ENCODE measurements at regions not wholly inside any gene's neighbourhood (a gene's known extent, or its start where the extent isn't known, plus 50 kb on each side); places are given as distances from the start of the nearest gene placed in this dataset.

DNA sequence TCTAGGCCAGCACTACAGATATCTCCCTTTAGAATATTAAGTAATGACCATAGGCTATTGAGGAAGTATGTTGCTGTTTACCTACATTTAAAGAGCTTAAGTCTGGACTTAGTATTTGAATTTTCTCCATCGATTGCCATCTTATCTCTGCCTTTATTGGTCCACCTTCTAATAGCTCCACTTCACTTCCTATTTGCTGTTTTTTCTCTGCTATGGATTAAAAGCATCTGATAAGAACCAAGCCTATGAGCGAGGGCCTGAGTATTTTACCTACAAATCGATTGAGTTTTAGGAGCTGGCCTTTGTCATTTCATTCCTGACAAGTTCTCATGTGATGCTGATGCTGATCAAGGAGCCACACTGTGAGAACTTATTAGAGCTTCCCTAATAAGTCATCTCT, 52.6 kb upstream of the AKAP13 start:
- intact Hi-C loops (cut with micrococcal nuclease): loop anchor here (2.0 kb wide), 1 partner anchor 255 kb away; no protein-coding TSS in a partner anchor

DNA sequence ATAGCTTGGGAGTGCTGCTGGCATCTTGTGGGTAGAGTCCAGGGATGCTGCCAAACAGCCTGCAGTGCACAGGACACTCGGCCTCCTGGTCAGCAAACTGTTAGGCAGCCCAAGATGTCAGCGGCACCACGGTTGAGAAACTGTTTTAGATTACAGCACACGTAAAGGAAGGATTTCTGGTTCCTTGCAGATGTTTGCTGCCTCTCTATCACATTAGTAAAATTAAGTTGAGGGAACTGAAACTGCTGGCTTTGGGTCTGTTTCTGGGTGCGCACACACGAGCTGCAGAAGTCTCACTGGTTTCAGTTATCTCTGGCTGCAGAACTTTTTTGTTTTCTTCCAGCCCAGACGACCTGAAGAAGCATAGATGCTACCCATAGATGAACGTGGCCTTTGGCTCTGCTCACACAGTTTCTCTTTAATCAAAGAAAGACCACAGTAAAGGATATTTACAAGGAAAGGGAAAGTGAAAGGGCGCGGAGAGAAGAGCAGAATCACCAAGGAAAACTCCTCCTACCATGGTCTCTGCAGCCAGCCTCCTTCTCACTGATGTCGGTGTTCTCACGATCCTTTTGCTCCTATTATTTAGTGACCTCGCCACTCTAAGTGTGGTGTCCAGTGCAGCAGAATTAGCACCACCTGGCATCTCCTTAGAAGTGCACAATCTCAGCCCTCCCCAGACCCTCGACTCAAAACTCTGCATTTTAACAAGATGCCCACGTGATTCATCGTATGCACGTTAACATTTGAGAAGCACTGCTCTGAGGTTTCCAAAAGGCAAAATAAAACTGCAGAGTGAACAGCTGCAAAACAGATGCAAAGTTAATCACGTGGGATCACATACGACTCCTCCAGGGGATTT, 50.6 kb upstream of the AKAP13 start:
- TF ChIP-seq, protein P1, sequence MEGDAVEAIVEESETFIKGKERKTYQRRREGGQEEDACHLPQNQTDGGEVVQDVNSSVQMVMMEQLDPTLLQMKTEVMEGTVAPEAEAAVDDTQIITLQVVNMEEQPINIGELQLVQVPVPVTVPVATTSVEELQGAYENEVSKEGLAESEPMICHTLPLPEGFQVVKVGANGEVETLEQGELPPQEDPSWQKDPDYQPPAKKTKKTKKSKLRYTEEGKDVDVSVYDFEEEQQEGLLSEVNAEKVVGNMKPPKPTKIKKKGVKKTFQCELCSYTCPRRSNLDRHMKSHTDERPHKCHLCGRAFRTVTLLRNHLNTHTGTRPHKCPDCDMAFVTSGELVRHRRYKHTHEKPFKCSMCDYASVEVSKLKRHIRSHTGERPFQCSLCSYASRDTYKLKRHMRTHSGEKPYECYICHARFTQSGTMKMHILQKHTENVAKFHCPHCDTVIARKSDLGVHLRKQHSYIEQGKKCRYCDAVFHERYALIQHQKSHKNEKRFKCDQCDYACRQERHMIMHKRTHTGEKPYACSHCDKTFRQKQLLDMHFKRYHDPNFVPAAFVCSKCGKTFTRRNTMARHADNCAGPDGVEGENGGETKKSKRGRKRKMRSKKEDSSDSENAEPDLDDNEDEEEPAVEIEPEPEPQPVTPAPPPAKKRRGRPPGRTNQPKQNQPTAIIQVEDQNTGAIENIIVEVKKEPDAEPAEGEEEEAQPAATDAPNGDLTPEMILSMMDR (IDR thresholded peaks at IDR 0.05): no peak
- peak; percentile 64 for ATAC-seq (ENCODE audit: low read depth)
- Mint-ChIP-seq H3K9me3 (no peaks in the 10 kb centered on the region), H3K4me1 (peaks cover 86% of the 10 kb centered on the region), H3K27me3 (no peaks in the 10 kb centered on the region), H3K4me3 (peak overlapping the region; percentile 90), H3K36me3 (ENCODE audit: low read depth) (no peaks in the 10 kb centered on the region), H3K27ac (peak overlapping the region; percentile 99)
- peak; percentile 49 for DNase-seq
- ChIA-PET POLR2A (interaction anchor here (0.9 to 11.9 kb wide), 28 partner anchors 14 to 377 kb away, joined by 3 to 409 read pairs (median 5); partner anchors contain the start of gene AKAP13), CTCF (interaction anchor here (0.6 to 7.3 kb wide), 18 partner anchors 9 to 199 kb away, joined by 3 to 150 read pairs (median 6); partner anchors contain the start of gene AKAP13)
- intact Hi-C loops (cut with micrococcal nuclease): loop anchor here (1.0 to 5.0 kb wide), 7 partner anchors 11 to 253 kb away; partner anchors contain the start of gene AKAP13

More for the DNA sequence above, 52.6 kb upstream of the AKAP13 start:
- Mint-ChIP-seq H3K4me1 (peaks cover 92% of the 10 kb centered on the region), H3K9me3 (peaks cover 2% of the 10 kb centered on the region), H3K4me3 (peak overlapping the region; percentile 29), H3K36me3 (ENCODE audit: low read depth) (peaks cover 7% of the 10 kb centered on the region), H3K27ac (peak overlapping the region; percentile 99), H3K27me3 (no peaks in the 10 kb centered on the region)
- ATAC-seq (ENCODE audit: low read depth) (no peak), DNase-seq (no peak)
- ChIA-PET POLR2A (interaction anchor here (1.0 to 11.9 kb wide), 10 partner anchors 12 to 380 kb away, joined by 3 to 409 read pairs (median 22); partner anchors contain the start of gene AKAP13), CTCF (interaction anchor here (1.0 to 7.3 kb wide), 7 partner anchors 10 to 176 kb away, joined by 3 to 150 read pairs (median 54); partner anchors contain the start of gene AKAP13)
- TF ChIP-seq, protein P1 (IDR thresholded peaks at IDR 0.05): no peak
